Left renal pelvis (tissue), 4 donors: ENCODE measurements at regions not wholly inside any gene's neighbourhood (a gene's known extent, or its start where the extent isn't known, plus 50 kb on each side); places are given as distances from the start of the nearest gene placed in this dataset.

Source experiments
- DNase-seq, 4 donors: peaks; one replicate each; pipeline ENCODE4 v3.0.0-alpha.2; 2013; ENCODE audit warnings: low read depth in 4 of 4, low spot score in 3 of 4

DNA sequence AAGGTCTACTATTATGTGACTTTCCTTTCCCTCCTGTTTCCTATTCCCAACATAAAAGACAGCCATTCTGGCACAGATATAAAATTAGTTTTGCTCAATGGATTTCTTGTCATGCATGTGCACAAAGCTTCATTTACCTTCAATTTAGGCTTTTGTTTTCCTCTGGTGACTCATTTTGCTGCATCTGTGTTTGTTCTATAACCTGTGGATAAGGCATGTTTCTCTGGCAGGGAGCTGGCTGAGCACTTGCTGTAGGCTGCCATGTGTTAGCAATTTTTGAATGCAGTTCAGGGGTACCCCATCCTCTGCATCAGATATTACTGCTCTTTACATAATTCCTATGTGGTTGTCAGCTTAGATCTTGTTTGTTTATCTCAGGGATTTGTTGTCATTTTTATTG is 202.8 kb upstream of the GRID2 start:
- no peak for DNase-seq

- no peak for DNase-seq
Observed at GRCh38 chr4:92101737-92102172, 202.0 kb upstream of the GRID2 start.

GRCh38 chr4:92104506-92104905 is 199.3 kb upstream of the GRID2 start:
- DNase-seq: no peak

- DNase-seq: no peak
Observed at GRCh38 chr4:92106816-92107215, 196.9 kb upstream of the GRID2 start.

DNA sequence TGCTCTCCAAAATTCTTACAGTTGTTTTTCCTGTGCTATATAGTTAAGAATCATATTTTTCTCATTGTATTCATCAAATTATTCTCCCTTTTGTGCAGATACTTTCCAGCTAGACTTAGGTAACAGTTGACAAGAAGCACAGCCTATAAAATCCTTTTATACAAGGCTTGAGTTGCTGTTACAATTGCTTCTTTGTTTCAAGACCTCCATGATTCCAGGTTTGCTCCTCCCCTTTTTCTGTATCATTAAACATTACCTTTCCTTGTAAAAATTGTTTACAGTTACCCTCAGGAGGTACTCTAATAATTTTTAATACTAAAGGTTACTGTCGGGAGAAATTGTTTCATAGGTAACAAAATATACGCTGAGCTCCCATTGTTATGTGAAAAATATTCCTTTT is 192.3 kb upstream of the GRID2 start:
- no peak for DNase-seq

- DNase-seq: no peak
Observed at GRCh38 chr4:92112805-92113204, 191.0 kb upstream of the GRID2 start.

GRCh38 chr4:92120810-92121498 is 182.8 kb upstream of the GRID2 start:
- DNase-seq: no peak

- no peak for DNase-seq
Observed at GRCh38 chr4:92122911-92123310, 180.9 kb upstream of the GRID2 start.

- peak in 1 of 4 donors; percentile 1 for DNase-seq
Observed at GRCh38 chr4:92128676-92129075, 175.1 kb upstream of the GRID2 start.

- no peak for DNase-seq
Observed at GRCh38 chr4:92129408-92129994, 174.3 kb upstream of the GRID2 start.

DNA sequence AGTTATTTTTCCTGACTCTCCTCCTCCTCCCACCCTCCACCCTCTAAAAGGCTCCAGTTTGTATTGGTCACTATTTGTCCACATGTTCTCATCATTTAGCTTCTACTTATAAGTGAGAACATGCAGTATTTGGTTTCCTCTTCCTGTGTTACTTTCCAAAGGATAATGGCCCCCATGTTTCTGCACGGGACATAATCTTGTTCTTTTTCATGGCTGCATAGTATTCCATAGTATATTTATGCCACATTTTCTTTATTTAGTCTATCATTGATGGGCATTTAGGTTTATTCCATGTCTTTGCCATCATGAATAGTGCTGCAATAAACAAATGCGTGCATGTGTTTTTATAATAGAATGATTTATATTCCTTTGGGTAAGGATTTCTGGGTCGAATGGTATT is 167.3 kb upstream of the GRID2 start:
- no peak for DNase-seq

DNA sequence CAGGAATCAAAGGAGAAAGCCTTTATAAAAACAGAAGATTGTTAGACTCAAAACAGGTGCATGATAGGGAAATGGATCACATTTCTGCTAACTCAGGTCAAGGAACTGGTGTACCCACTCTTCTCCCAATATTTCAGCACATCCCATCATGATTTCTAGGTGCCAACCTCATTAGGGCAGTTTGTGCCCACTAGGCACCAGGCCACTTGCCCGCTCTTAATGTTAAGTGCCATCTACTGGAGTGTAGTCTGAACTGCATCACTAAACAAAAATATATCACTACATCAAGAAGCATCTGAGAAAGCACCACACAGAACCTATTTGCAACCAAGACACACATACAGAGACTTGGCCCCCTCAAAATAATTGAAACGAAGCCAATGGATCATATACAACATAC is 140.4 kb upstream of the GRID2 start:
- DNase-seq: no peak

GRCh38 chr4:92170340-92170739 is 133.4 kb upstream of the GRID2 start:
- DNase-seq: no peak

- no peak for DNase-seq
Observed at GRCh38 chr4:92172203-92172602, 131.6 kb upstream of the GRID2 start.

- no peak for DNase-seq
Observed at GRCh38 chr4:92175250-92175649, 128.5 kb upstream of the GRID2 start.

GRCh38 chr4:92182006-92182735 is 121.6 kb upstream of the GRID2 start:
- no peak for DNase-seq

- DNase-seq: no peak
Observed at GRCh38 chr4:92182736-92183407, 120.9 kb upstream of the GRID2 start.

- no peak for DNase-seq
Observed at GRCh38 chr4:92183825-92184224, 119.9 kb upstream of the GRID2 start.

- no peak for DNase-seq
Observed at GRCh38 chr4:92184566-92184965, 119.2 kb upstream of the GRID2 start.

- DNase-seq: no peak
Observed at GRCh38 chr4:92186239-92186638, 117.5 kb upstream of the GRID2 start.

GRCh38 chr4:92189146-92189545 is 114.6 kb upstream of the GRID2 start:
- DNase-seq: no peak
